ENCODE measurements at regions not wholly inside any gene's neighbourhood (a gene's known extent, or its start where the extent isn't known, plus 50 kb on each side); places are given as distances from the start of the nearest gene placed in this dataset.

- no peak for DNase-seq
Measured at GRCh38 chr12:75974323-75975187, 57.0 kb downstream of the PHLDA1 start.

GRCh38 chr12:75971253-75971652, 60.3 kb downstream of the PHLDA1 start:
- no peak for DNase-seq

DNA sequence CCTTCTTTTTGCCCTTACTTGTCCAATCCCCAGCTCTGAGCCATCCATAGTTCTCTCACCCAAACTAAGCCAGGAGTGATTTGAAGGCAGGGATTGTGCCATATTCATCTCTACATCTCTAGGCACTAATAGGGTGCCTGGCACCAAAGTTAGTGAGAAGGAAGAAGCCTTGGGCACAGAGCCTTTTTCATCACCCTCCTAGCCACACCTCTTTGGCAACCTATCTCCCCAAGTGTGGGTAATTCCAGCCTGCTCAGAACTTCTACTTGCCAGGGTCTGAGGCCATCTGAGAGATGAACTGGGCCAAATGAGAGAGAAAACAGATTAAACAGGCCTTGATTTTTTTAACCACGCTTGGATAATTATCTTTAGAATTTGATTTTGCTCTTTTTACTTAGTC, 61.3 kb downstream of the PHLDA1 start:
- DNase-seq: no peak

DNA sequence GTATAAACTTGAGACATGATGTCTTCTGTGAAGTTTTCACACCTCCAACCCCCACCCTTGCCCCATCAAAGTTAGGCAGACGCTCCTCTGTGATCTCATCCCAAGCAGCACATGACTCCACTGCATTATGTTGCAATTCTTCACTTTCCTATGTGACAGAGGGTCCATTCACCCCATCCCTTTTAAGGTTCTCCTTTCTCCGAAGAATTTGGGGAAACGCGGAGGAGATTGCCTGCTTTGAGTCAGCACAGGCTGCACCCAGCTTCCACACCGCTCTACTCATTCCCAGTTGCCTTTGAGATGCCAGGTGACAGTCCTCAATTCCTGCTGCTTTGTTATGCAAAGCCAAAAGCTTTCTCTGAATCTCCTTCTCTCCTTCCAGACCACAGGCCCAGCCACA, 61.8 kb downstream of the PHLDA1 start:
- no peak for DNase-seq

- DNase-seq: no peak
Measured at GRCh38 chr12:75965661-75966060, 65.9 kb downstream of the PHLDA1 start.

- no peak for DNase-seq
Measured at GRCh38 chr12:75964150-75964549, 67.4 kb downstream of the PHLDA1 start.

DNA sequence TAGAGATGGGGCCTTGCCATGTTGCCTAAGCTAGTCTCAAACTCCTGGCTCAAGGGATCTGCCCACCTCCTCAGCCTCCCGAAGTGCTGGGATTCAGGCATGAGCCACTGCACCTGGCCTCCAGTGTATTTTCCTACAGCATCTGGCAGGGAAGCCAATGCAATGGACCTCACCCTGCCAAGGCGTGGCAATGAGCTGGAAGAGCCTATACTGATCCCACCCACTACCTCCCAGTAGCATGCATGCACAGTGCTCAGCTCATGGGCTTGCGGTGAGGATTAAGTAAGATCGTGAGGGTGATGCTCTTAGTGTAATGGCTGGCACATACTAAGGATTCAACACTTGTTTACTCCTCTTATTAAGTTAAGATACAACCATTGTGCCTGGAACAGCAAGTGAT, 69.7 kb downstream of the PHLDA1 start:
- no peak for DNase-seq

DNA sequence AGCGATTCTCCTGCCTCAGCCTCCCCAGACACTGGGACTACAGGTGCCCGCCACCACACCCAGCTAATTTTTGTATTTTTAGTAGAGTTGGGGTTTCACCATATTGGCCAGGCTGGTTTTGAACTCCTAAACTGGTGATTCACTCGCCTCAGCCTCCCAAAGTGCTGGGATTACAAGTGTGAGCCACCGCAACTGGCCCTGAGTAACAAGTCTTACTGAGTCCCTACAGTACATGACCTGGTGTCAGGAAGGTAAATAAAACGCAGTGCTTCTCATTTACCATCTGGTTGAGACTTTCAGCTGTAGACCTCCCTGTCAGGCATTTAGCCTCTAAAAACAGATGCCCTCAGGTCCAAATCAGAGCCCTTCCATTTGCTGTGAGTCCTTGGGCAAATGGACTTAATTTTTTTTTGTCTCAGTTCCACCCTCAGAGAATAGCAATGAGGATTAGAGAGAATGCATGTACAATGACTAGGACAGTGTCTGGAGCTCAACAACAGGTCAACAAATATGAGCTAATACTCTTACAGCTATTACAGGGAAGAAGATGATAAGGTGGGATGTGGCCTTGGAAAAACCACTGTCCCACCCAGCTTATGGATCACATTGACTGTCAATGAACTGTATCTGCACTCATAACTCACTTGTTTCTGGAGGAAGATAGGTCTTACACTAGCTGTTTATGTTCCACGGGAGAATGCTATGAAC, 70.5 kb downstream of the PHLDA1 start:
- DNase-seq: no peak

- DNase-seq: peak in 1 of 2 experiments; percentile 38
Measured at GRCh38 chr12:75960086-75960910, 71.3 kb downstream of the PHLDA1 start.

- no peak for DNase-seq
Measured at GRCh38 chr12:75959506-75959905, 72.1 kb downstream of the PHLDA1 start.

DNA sequence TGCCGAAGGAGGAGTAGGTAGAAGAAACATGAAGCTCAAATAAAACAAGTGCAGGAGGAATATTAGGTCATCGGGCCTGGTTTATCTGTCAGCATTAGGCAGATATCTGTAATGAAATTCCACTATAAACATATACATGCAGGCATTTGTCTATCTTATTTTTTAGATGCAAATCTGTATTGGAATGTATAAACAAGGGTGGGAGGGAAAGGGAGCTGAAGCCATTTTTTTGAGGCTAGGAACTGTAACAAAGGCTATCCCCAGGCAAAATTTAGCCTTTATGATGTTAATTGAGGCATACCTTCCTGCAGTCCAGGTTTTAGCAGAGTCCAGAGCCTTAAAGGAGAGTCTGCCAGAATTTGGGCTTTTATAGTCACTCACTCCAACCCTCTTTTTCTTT, 72.5 kb downstream of the PHLDA1 start:
- no peak for DNase-seq

- DNase-seq: no peak
Measured at GRCh38 chr12:75955251-75955650, 76.3 kb downstream of the PHLDA1 start.

DNA sequence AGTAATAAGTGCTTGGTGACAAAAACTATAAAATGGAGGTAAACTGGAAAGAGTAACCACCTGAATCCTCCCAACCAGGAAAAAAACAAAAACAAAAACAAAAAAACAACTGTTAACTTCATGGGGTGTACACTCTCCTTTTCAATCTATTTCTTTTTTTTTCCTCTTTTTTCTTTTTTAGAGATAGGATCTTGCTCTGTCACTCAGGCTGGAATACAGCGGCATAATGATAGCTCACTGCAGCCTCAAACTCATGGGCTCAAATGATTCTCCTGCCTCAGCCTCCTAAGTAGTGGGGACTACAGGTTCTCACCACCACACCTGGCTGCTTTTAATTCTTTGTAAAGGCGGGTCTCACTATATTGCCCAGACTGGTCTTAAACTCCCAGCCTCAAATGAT, 76.8 kb downstream of the PHLDA1 start:
- DNase-seq: no peak

DNA sequence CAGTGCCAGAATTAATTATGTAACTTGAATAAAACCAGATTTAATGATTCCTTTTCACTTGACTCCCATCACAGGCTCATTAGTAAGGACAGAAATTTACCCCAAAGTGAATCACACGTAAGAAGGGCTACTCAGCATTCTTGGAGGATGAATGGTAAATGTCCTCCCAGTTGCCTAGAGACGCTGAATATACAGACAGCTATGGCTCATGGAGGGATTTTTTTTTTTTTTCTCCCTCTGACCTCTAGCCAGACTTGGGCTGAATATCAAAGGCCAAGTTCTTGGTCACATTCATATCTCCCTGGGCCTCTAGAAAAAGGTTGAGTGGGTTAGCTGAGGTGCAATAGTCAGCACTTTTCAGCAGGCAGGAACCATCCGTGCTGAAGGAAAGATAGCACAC, 77.5 kb downstream of the PHLDA1 start:
- no peak for DNase-seq

- peak in 1 of 2 experiments; percentile 29 for DNase-seq
Measured at GRCh38 chr12:75953312-75953906, 78.2 kb downstream of the PHLDA1 start.

DNA sequence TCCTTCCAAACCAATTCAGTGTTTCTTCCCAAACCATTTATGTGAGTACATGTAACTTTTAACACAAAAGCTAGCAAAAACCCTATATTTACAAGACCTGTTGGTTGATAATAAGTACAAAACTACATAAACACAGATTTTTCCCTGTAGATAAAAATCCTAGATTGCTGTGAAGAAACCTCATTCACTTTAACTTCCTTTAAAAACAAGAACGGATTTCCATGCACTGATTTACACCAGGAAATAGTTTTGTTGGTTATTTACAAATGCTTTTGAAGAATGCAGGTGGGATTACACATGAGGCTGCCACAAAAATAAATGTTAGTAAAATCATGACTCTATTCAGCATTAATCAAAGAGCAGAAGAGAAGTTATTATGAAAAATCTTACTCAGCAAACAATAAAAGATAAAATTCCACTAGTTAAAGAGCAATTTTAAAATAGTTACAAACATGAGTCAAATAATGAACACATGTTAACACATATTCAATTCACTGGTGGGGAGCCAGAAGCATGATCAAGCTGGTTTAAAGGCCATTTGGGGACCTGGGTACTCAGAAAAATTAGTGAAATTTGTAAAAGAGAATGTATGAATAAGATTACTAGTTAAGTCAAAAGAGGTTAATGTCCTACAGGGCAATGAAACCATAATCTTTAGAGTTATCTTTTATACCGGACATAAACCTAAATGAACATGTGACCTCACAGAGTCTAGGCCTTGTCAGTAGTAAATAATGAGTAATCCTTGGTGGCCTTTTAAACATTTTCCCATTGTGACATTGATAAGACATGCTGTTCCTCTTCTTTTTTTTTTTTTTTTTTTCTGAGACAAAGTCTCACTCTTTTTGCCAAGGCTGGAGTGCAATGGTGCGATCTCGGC, 79.9 kb downstream of the PHLDA1 start:
- DNase-seq: no peak

- DNase-seq: no peak
Measured at GRCh38 chr12:75947156-75947723, 84.3 kb downstream of the PHLDA1 start.

GRCh38 chr12:75945581-75945980, 86.0 kb downstream of the PHLDA1 start:
- no peak for DNase-seq

DNA sequence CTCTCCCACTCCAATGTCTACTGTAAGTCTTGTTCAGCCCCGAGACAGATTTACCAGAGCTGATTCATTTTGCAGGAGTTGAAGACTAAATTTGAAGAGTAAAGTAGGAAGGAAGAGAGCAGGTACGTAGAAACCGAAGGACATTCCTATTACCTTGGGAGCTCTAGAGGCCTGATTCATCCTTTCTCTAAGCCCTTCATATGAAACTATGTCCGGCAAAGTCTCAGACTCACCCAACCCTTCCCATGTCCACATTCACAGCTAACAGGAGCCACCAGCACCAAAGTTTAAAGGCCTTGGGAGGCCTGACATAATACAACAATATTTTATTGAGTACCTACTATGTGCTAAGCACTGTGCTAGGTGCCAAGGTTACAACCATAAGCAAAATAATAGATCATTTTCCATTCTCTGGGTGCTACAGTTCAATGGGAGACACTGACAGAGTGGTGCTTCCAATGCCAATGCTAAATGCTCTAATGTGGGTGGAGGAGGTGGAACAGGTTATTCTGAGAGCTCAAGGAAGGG, 86.6 kb downstream of the PHLDA1 start:
- no peak for DNase-seq

DNA sequence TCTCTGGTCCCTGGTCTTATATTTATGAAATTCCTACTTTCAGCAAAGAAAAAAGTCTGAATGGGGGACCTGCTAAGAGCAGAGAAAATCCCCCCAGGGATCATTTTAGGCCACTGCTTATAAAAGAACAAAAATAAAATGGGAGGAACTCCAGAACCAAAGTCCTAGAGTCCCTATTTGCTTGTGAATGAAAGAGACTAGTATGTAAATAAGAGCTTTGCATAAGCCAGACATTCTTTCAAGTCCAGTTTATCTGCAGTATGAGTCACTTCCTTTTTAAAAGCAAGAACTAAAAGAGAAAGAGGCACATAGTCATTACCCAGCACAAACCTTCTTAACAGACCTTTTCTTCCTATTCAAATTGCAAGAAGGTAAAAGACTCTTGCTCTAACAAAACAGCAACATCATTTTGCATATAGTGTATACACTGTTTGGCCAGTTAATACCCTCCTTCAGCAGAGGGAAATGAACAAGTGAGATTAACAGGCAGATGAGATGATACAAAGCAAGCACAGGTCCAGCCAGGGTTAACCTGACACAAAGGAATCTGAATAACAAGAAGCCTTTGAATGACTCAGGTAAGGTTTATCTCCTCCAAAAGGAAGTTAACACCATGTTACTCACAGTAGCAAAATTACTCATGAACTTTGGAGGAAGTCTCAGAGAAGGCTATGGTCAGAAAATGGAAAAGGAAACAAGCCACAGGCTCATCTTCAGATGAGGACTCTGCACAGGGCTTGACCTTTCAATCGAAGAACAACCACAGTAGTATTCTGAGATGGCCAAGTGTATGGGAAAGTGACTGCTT, 87.3 kb downstream of the PHLDA1 start:
- DNase-seq: peak in 1 of 2 experiments; percentile 15

GRCh38 chr12:75943730-75944096, 87.9 kb downstream of the PHLDA1 start:
- no peak for DNase-seq
